Activated CD4-positive, alpha-beta T cell treated with anti-CD3 and anti-CD28 coated beads for 36 hours (primary cell): ENCODE measurements at regions not wholly inside any gene's neighbourhood (a gene's known extent, or its start where the extent isn't known, plus 50 kb on each side); places are given as distances from the start of the nearest gene placed in this dataset.
"Not testable (repeated sequence)": the region's sequence is repeated elsewhere in the genome, so short reads cannot be mapped to it uniquely, and the experiment has no call there.

Experiments
- ATAC-seq: fragments of 200-7000 bp; cut with Tn5 transposase; one replicate; pipeline ENCODE4 v1.10.0; 2021; ENCODE audit warnings: mild to moderate bottlenecking, moderate library complexity
- CTCF ChIA-PET: fragments of 350-600 bp; sonication (Branson Sonifier 250); formaldehyde crosslinking; loops from one replicate; lab custom pipeline; 2021; ENCODE audit warnings: antibody characterized with exemption; lab: Charles Lee
- POLR2A ChIA-PET: fragments of 350-600 bp; sonication (Branson Sonifier 250); formaldehyde crosslinking; loops from one replicate; lab custom pipeline; 2021; ENCODE audit warnings: antibody characterized with exemption, inconsistent platforms; lab: Charles Lee
- DNase-seq: peaks from one replicate; pipeline ENCODE4 v3.0.0-alpha.2; 2020
- H3K27ac Mint-ChIP-seq: one replicate; pipeline ENCODE4 v1.8.0; 2021; ENCODE audit warnings: mixed read lengths
- H3K27me3 Mint-ChIP-seq: one replicate; pipeline ENCODE4 v1.8.0; 2021; ENCODE audit warnings: mixed read lengths
- H3K36me3 Mint-ChIP-seq: one replicate; pipeline ENCODE4 v1.8.0; 2021; ENCODE audit warnings: low read depth, mixed read lengths
- H3K4me1 Mint-ChIP-seq: one replicate; pipeline ENCODE4 v1.8.0; 2021; ENCODE audit warnings: mixed read lengths
- H3K4me3 Mint-ChIP-seq: one replicate; pipeline ENCODE4 v1.8.0; 2021; ENCODE audit warnings: mild to moderate bottlenecking, moderate library complexity, mixed read lengths
- H3K9me3 Mint-ChIP-seq: one replicate; pipeline ENCODE4 v1.8.0; 2021; ENCODE audit warnings: low read depth, mixed read lengths
- intact Hi-C, 2 experiments: fragments of 100-400 bp; cut with DNase I in 1 of 2; cut with micrococcal nuclease in 1 of 2; formaldehyde crosslinking; loops; one replicate each; pipeline versions ENCODE4 v1.14.2 to v1.15.1; 2022 to 2024; cut with DNase I, micrococcal nuclease

- CTCF ChIA-PET, H3K36me3 Mint-ChIP-seq: not testable (repeated sequence)
These were observed 2913.2 kb downstream of the RPIA start for GRCh38 chr2:91604629-91605028.

GRCh38 chr2:91623739-91624138 is 2932.3 kb downstream of the RPIA start:
- H3K27me3 Mint-ChIP-seq, intact Hi-C loops: not testable (repeated sequence)

More at GRCh38 chr2:91604629-91605028, 2913.2 kb downstream of the RPIA start:
- DNase-seq, intact Hi-C loops, H3K27me3 Mint-ChIP-seq, H3K27ac Mint-ChIP-seq, H3K9me3 Mint-ChIP-seq, H3K4me1 Mint-ChIP-seq, ATAC-seq, H3K4me3 Mint-ChIP-seq, POLR2A ChIA-PET: not testable (repeated sequence)

DNA sequence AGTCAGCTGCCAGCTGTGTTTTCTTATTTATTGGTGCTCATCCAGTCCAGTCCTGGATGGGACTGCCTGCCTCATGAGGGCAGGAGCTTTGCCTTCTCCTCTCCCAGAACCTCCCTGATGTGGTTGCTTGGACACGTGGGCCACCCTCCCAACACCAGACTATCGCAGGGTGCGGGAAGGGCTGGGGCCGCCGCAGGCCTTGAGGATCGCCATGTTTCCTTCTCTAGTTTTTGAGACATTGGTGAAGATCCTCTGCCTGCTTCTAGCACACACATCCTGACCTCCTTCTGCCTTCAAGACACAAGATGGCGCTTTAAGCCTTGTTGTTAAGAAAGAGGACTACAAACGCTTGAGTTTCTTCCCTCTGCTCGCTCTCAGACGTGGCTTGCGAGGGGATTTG is 2937.0 kb downstream of the RPIA start:
- DNase-seq, POLR2A ChIA-PET, H3K9me3 Mint-ChIP-seq, H3K27me3 Mint-ChIP-seq, CTCF ChIA-PET, H3K27ac Mint-ChIP-seq, intact Hi-C loops, H3K36me3 Mint-ChIP-seq, ATAC-seq, H3K4me3 Mint-ChIP-seq, H3K4me1 Mint-ChIP-seq: not testable (repeated sequence)

More at GRCh38 chr2:91623739-91624138, 2932.3 kb downstream of the RPIA start:
- H3K4me3 Mint-ChIP-seq, H3K27ac Mint-ChIP-seq, H3K9me3 Mint-ChIP-seq, ATAC-seq, DNase-seq, H3K36me3 Mint-ChIP-seq, CTCF ChIA-PET, POLR2A ChIA-PET, H3K4me1 Mint-ChIP-seq: not testable (repeated sequence)

- POLR2A ChIA-PET, CTCF ChIA-PET, H3K4me3 Mint-ChIP-seq, H3K9me3 Mint-ChIP-seq, DNase-seq, H3K27ac Mint-ChIP-seq, H3K36me3 Mint-ChIP-seq, intact Hi-C loops, H3K4me1 Mint-ChIP-seq, H3K27me3 Mint-ChIP-seq, ATAC-seq: not testable (repeated sequence)
These were observed 2965.7 kb downstream of the RPIA start for GRCh38 chr2:91657193-91657592.

GRCh38 chr2:91658336-91658735 is 2966.9 kb downstream of the RPIA start:
- intact Hi-C loops, H3K4me1 Mint-ChIP-seq, CTCF ChIA-PET, DNase-seq, ATAC-seq, H3K9me3 Mint-ChIP-seq, H3K36me3 Mint-ChIP-seq, H3K4me3 Mint-ChIP-seq, H3K27ac Mint-ChIP-seq, POLR2A ChIA-PET, H3K27me3 Mint-ChIP-seq: not testable (repeated sequence)

DNA sequence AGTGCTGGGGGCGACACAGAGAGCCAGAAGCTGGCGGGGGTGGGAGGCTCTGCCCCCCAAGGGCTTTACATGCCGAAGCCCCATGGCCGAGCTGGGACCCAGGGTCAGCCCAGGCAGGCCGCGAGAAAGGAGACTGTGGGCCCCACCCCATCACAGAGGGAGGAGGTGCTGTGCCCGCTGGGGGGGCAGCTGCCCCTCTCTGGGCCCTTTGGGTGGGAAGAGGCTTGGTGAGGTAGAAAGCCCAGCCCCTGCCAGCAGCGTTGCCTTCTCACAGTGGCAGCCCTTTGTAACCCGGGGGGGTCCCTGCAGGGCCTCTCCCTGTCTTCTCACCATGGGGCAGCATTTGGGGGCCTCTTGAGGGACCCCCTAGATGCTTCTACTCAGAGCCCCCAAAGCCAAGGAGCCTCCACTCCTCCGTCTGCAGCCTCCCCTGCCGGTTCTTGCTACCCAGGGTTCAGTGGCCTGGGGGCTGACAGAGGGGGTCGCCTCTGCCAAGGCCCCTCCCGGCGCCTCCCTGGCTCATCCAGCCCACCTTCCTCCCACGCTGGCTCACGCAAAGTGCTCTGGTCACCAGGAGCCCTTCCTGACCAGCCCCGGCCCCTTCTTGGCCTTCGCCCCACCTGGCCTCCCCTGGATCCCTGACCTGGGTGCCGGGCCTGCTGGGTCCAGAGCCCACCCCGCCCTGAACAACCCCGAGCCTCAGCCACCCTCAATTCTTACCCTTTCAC is 2967.9 kb downstream of the RPIA start:
- POLR2A ChIA-PET, DNase-seq, ATAC-seq, H3K36me3 Mint-ChIP-seq, intact Hi-C loops, H3K27ac Mint-ChIP-seq, H3K27me3 Mint-ChIP-seq, CTCF ChIA-PET, H3K9me3 Mint-ChIP-seq, H3K4me3 Mint-ChIP-seq, H3K4me1 Mint-ChIP-seq: not testable (repeated sequence)

DNA sequence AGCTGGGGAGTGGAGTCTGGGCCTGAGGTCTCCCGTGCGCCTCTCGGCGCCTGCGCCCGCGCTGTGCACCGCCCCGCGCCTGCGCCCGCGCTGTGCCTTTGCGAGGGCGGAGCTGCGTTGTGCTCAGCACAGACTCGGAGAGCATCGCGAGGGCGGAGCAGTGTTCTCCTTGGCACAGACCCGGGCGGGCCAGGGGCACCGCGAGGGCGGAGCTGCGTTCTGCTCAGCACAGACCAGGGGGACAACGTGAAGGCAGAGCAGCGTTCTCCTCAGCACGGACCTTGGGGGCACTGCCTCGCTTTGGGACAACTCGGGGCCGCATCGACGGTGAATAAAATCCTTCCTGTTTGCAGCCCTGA is 2968.4 kb downstream of the RPIA start:
- peak; percentile 31 for DNase-seq
- H3K9me3 Mint-ChIP-seq, H3K36me3 Mint-ChIP-seq, H3K27me3 Mint-ChIP-seq, POLR2A ChIA-PET, H3K27ac Mint-ChIP-seq, intact Hi-C loops, H3K4me1 Mint-ChIP-seq, CTCF ChIA-PET: not testable (repeated sequence)
- ATAC-seq = peak; percentile 97
- peak overlapping the region; percentile 49 for H3K4me3 Mint-ChIP-seq

- intact Hi-C loops, POLR2A ChIA-PET, H3K27ac Mint-ChIP-seq, ATAC-seq, H3K4me1 Mint-ChIP-seq, DNase-seq, H3K27me3 Mint-ChIP-seq, CTCF ChIA-PET, H3K9me3 Mint-ChIP-seq, H3K36me3 Mint-ChIP-seq, H3K4me3 Mint-ChIP-seq: not testable (repeated sequence)
These were observed 2975.9 kb downstream of the RPIA start for GRCh38 chr2:91667341-91667740.

DNA sequence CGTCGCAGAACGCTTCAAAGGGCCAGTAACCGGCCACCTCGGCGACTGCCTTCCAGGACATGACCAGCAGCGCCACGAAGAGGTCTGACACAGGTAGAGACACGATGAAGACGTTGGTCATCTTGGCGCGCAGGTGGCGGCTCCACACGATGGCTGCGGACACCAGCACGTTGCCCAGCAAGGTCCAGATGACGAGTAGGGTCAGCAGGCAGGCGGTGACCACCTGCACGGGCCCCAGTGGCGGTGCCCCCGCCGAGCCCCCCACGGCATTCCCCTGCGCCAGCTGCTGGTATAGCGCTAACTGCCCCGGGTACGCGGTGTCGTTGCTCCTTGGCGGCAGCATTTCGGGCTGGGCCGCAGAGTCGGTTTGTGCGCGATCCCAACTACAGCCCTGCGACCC is 2994.1 kb downstream of the RPIA start:
- CTCF ChIA-PET, H3K27ac Mint-ChIP-seq, DNase-seq, H3K9me3 Mint-ChIP-seq, H3K4me1 Mint-ChIP-seq, H3K4me3 Mint-ChIP-seq, intact Hi-C loops, ATAC-seq, H3K27me3 Mint-ChIP-seq, POLR2A ChIA-PET, H3K36me3 Mint-ChIP-seq: not testable (repeated sequence)

- H3K27ac Mint-ChIP-seq, POLR2A ChIA-PET, intact Hi-C loops, H3K36me3 Mint-ChIP-seq, CTCF ChIA-PET, H3K9me3 Mint-ChIP-seq, DNase-seq, ATAC-seq, H3K4me1 Mint-ChIP-seq, H3K27me3 Mint-ChIP-seq, H3K4me3 Mint-ChIP-seq: not testable (repeated sequence)
These were observed 2994.6 kb downstream of the RPIA start for GRCh38 chr2:91686046-91686445.
